IMR-90 (cell line): ENCODE measurements at regions not wholly inside any gene's neighbourhood (a gene's known extent, or its start where the extent isn't known, plus 50 kb on each side); places are given as distances from the start of the nearest gene placed in this dataset.

ENCODE experiments used
- ATAC-seq: fragments of 200-7000 bp; cut with Tn5 transposase; 2 replicates; pipeline ENCODE4 v1.9.1; 2020; ENCODE audit warnings: low read depth, mild to moderate bottlenecking, moderate library complexity
- BruUV-seq: library from RNA; stranded (reverse); fragments of 400-500 nt; replicated peaks from 2 replicates; lab custom pipeline; 2021; lab: Mats Ljungman, UMichigan
- CTCF ChIA-PET: fragments of 300-600 bp; formaldehyde crosslinking; extraction: SDS; loops from one replicate; lab custom pipeline; 2021; ENCODE audit warnings: antibody characterized with exemption; lab: Yijun Ruan, JAX
- POLR2A ChIA-PET: fragments of 300-600 bp; sonication (Branson Sonifier 250); formaldehyde crosslinking; loops from one replicate; lab custom pipeline; 2022; ENCODE audit warnings: antibody characterized with exemption; ENCODE audit not compliant: unreplicated experiment; lab: Charles Lee
- DNase-seq: peaks from one replicate; pipeline ENCODE4 v3.0.0; 2013
- H2AFZ ChIP-seq: replicated peaks from 2 replicates; pipeline ENCODE3; 2013; ENCODE audit warnings: low read length, mild to moderate bottlenecking; ENCODE audit not compliant: poor library complexity
- H2AK5ac ChIP-seq: 2 replicates; pipeline ENCODE4 v1.6.1; 2013; ENCODE audit warnings: low read depth, low read length, inconsistent platforms
- H2AK9ac ChIP-seq: replicated peaks from 2 replicates; pipeline ENCODE3; 2013; ENCODE audit warnings: mild to moderate bottlenecking, low read depth, low read length, moderate library complexity; ENCODE audit not compliant: poor library complexity
- H2BK120ac ChIP-seq: 2 replicates; pipeline ENCODE4 v1.6.1; 2013; ENCODE audit warnings: low read depth, low read length, inconsistent platforms
- H2BK15ac ChIP-seq: 3 replicates; pipeline ENCODE4 v1.6.1; 2013; ENCODE audit warnings: low read depth, low read length, inconsistent platforms
- H2BK20ac ChIP-seq: 2 replicates; pipeline ENCODE4 v1.6.1; 2013; ENCODE audit warnings: low read depth, mild to moderate bottlenecking, inconsistent platforms, low read length, moderate library complexity
- H2BK5ac ChIP-seq: 2 replicates; pipeline ENCODE4 v1.6.1; 2013; ENCODE audit warnings: mild to moderate bottlenecking, low read depth, low read length, inconsistent platforms; ENCODE audit not compliant: poor library complexity, severe bottlenecking
- H3K14ac ChIP-seq: replicated peaks from 2 replicates; pipeline ENCODE4 v1.6.1; 2013; ENCODE audit warnings: low read depth, low read length, inconsistent platforms
- H3K18ac ChIP-seq: 2 replicates; pipeline ENCODE4 v1.6.1; 2013; ENCODE audit warnings: low read depth, low read length, control low read depth
- H3K23ac ChIP-seq: 2 replicates; pipeline ENCODE4 v1.6.1; 2013; ENCODE audit warnings: low read depth, low read length, inconsistent platforms
- H3K27ac ChIP-seq: 2 replicates; pipeline ENCODE4 v1.5.1; 2013; ENCODE audit warnings: mild to moderate bottlenecking, control low read depth, low read length; ENCODE audit not compliant: insufficient read depth
- H3K27me3 ChIP-seq: 2 replicates; pipeline ENCODE4 v1.6.1; 2013; ENCODE audit warnings: low read length; ENCODE audit not compliant: control insufficient read depth, insufficient read depth
- H3K36me3 ChIP-seq: 2 replicates; pipeline ENCODE4 v1.6.1; 2013; ENCODE audit warnings: low read length, mixed read lengths; ENCODE audit not compliant: control insufficient read depth, insufficient read depth
- H3K4ac ChIP-seq: 2 replicates; pipeline ENCODE4 v1.6.1; 2013; ENCODE audit warnings: low read depth, low read length, inconsistent platforms
- H3K4me1 ChIP-seq: 2 replicates; pipeline ENCODE4 v1.6.1; 2013; ENCODE audit warnings: low read length, mixed read lengths; ENCODE audit not compliant: control insufficient read depth, insufficient read depth
- H3K4me2 ChIP-seq: 2 replicates; pipeline ENCODE4 v1.6.1; 2013; ENCODE audit warnings: low read depth, mild to moderate bottlenecking, control low read depth, low read length, moderate library complexity
- H3K4me3 ChIP-seq: 2 replicates; pipeline ENCODE4 v1.5.1; 2013; ENCODE audit warnings: low read depth, mild to moderate bottlenecking, control low read depth, low read length, moderate library complexity; ENCODE audit not compliant: insufficient read depth
- H3K56ac ChIP-seq: 2 replicates; pipeline ENCODE4 v1.6.1; 2013; ENCODE audit warnings: low read length, inconsistent platforms; ENCODE audit not compliant: insufficient read depth; ENCODE audit errors: extremely low read depth
- H3K79me1 ChIP-seq, 2 experiments: 2 replicates each; pipeline ENCODE4 v1.6.1; 2013; ENCODE audit warnings: low read length in 2 of 2, inconsistent platforms in 1 of 2, low read depth in 1 of 2
- H3K9ac ChIP-seq: 2 replicates; pipeline ENCODE4 v1.6.1; 2013; ENCODE audit warnings: low read depth, low read length, control low read depth
- H3K9me1 ChIP-seq: 2 replicates; pipeline ENCODE4 v1.6.1; 2013; ENCODE audit warnings: low read length, inconsistent platforms; ENCODE audit not compliant: insufficient read depth
- H3K9me3 ChIP-seq: 2 replicates; pipeline ENCODE4 v1.6.1; 2013; ENCODE audit warnings: low read length; ENCODE audit not compliant: control insufficient read depth, insufficient read depth
- H4K20me1 ChIP-seq: 2 replicates; pipeline ENCODE4 v1.6.1; 2013; ENCODE audit warnings: low read length, inconsistent platforms; ENCODE audit not compliant: insufficient read depth
- H4K5ac ChIP-seq: 2 replicates; pipeline ENCODE4 v1.6.1; 2013; ENCODE audit warnings: mild to moderate bottlenecking, low read depth, low read length, control low read depth
- H4K8ac ChIP-seq, 2 experiments: 2 replicates each; pipeline ENCODE4 v1.6.1; 2013; ENCODE audit warnings: low read depth in 2 of 2, low read length in 2 of 2, control low read depth in 1 of 2, inconsistent platforms in 1 of 2
- H4K91ac ChIP-seq: 2 replicates; pipeline ENCODE4 v1.6.1; 2013; ENCODE audit warnings: low read depth, low read length, inconsistent platforms; ENCODE audit not compliant: insufficient read depth
- FOS ChIP-seq: fragments of 150-350 bp; IDR thresholded peaks from 2 replicates; pipeline ENCODE4 v1.6.1; 2016; ENCODE audit warnings: low read depth, low read length
- MAFK ChIP-seq: IDR thresholded peaks from 2 replicates; pipeline ENCODE4 v1.6.1; 2012; ENCODE audit warnings: low read depth, low read length, improper control_type of control experiment
- WGBS, 2 experiments: methylation state at CpG; one replicate each; pipeline versions ENCODE4 v1.1.5 to v1.1.7; 2013; ENCODE audit warnings: missing lambda C conversion rate in 2 of 2; ENCODE audit not compliant: insufficient read length in 1 of 2; ENCODE audit errors: extremely low coverage in 2 of 2; 5-methylcytosine and 5-hydroxymethylcytosine counted together
- dilution Hi-C: fragments of 300-500 bp; cut with HindIII; formaldehyde crosslinking; loops from one replicate; pipeline ENCODE4 v1.14.3; 2018; ENCODE audit warnings: low sequenced_read_pairs; ENCODE audit not compliant: unreplicated experiment
- in situ Hi-C: fragments of 300-500 bp; cut with MboI; formaldehyde crosslinking; loops from 3 replicates; pipeline ENCODE4 v1.14.3; 2019; ENCODE audit warnings: low sequenced_read_pairs, inconsistent platforms, mixed read lengths
- intact Hi-C: fragments of 100-400 bp; cut with micrococcal nuclease; formaldehyde crosslinking; loops from 2 replicates; pipeline ENCODE4 v1.10.0; 2022

- Histone ChIP-seq H4K8ac (0 out of 4 replicates have a peak overlapping the region, but pooled peaks of 1 of the 2 experiments have one; percentile 19), H3K79me1 (no peaks in the 10 kb centered on the region), H2AFZ (no peak overlapping the region), H3K18ac (no peak overlapping the region), H3K4me3 (no peak overlapping the region), H3K56ac (no peak overlapping the region), H3K23ac (no peak overlapping the region), H3K27me3 (no peaks in the 10 kb centered on the region), H3K4me2 (no peak overlapping the region), H3K14ac (no peak overlapping the region), H2BK20ac (no peak overlapping the region; the same call in 1 of the 2 replicates), H3K9me3 (no peaks in the 10 kb centered on the region), H2BK120ac (no peak overlapping the region), H3K36me3 (no peaks in the 10 kb centered on the region), H4K91ac (no peak overlapping the region), H4K20me1 (no peaks in the 10 kb centered on the region), H3K4me1 (peaks cover 3% of the 10 kb centered on the region; the same call in 1 of the 2 replicates), H2AK5ac (0 out of 2 replicates have a peak overlapping the region, but pooled peaks have one; percentile 26), H4K5ac (no peak overlapping the region), H3K27ac (no peak overlapping the region), H3K9ac (no peak overlapping the region), H2AK9ac (no peak overlapping the region), H3K9me1 (no peaks in the 10 kb centered on the region), H2BK5ac (no peak overlapping the region), H2BK15ac (no peak overlapping the region), H3K4ac (no peak overlapping the region)
- no CpG with 5 or more reads among the region's 1 CpG for WGBS, 2 experiments
- in situ Hi-C loops (no loop called here), intact Hi-C loops (no loop called here), dilution Hi-C loops (no loop called here)
- ChIA-PET POLR2A (no interaction called here), CTCF (no interaction called here)
- peak; percentile 85 for TF ChIP-seq MAFK
- TF ChIP-seq FOS = no peak
- DNase-seq = no peak
- no TSS peak for BruUV-seq
- ATAC-seq = no peak
Measured at GRCh38 chr3:110711130-110711832, 360.3 kb upstream of the NECTIN3 start.
